ENCODE measurements at regions not wholly inside any gene's neighbourhood (a gene's known extent, or its start where the extent isn't known, plus 50 kb on each side); places are given as distances from the start of the nearest gene placed in this dataset.

DNA sequence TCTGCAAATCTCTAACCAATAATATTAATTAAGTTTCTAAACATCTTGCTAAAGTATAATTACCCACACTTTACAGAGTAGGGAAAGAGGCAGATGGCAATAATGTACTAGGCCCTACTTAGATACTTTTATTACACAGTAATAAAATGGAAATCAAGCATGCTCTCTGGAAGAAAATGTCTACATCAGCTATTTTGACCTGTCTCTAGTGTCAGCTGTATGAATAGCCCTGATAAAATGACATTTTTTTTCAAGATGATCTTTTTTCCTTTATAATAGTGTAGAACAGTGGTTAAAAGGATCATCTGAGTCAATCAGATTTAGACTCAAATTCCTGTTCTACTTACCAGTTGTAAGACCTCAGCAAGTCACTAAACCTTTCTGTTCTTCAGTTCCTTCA, 397.3 kb downstream of the GRB14 start:
- Histone ChIP-seq H3K4me2 (ENCODE audit: low read length) (no peak overlapping the region), H3K9me3 (ENCODE audit: control insufficient read depth in 1 of 2, insufficient read depth in 1 of 2, low read depth in 1 of 2, low read length in 2 of 2) (no peaks in the 10 kb centered on the region), H4K20me1 (ENCODE audit: insufficient read depth) (no peaks in the 10 kb centered on the region; the same call in 1 of the 2 replicates), H2AFZ (ENCODE audit: low read depth, low read length, poor library complexity, severe bottlenecking) (no peak overlapping the region), H3K9ac (ENCODE audit: low read length) (no peak overlapping the region), H3K79me2 (ENCODE audit: insufficient read depth, low read length) (no peaks in the 10 kb centered on the region), H3K27me3 (ENCODE audit: insufficient read depth, low read length) (no peaks in the 10 kb centered on the region; the same call in 1 of the 2 replicates), H3K9me2 (ENCODE audit: insufficient read depth) (no peaks in the 10 kb centered on the region), H3K36me3 (ENCODE audit: control insufficient read depth in 1 of 2, insufficient read depth in 2 of 2, low read length in 2 of 2) (no peaks in the 10 kb centered on the region), H3K27ac (ENCODE audit: low read depth, low read length) (no peak overlapping the region), H3K4me1 (ENCODE audit: control insufficient read depth in 1 of 2, insufficient read depth in 2 of 2, low read length in 2 of 2) (no peaks in the 10 kb centered on the region), H3K4me3 (replicated peaks in 1 of 2; ENCODE audit: low read depth in 1 of 2, low read length in 2 of 2) (no peak overlapping the region)
- ChIA-PET POLR2A (no interaction called here), CTCF (no interaction called here), RAD21 (ENCODE audit: low non-redundant PET in 1 of 2, low total read pairs in 2 of 2, uncharacterized antibody in 2 of 2, unreplicated experiment in 2 of 2) (no interaction called here)
- TF ChIP-seq, protein P1, sequence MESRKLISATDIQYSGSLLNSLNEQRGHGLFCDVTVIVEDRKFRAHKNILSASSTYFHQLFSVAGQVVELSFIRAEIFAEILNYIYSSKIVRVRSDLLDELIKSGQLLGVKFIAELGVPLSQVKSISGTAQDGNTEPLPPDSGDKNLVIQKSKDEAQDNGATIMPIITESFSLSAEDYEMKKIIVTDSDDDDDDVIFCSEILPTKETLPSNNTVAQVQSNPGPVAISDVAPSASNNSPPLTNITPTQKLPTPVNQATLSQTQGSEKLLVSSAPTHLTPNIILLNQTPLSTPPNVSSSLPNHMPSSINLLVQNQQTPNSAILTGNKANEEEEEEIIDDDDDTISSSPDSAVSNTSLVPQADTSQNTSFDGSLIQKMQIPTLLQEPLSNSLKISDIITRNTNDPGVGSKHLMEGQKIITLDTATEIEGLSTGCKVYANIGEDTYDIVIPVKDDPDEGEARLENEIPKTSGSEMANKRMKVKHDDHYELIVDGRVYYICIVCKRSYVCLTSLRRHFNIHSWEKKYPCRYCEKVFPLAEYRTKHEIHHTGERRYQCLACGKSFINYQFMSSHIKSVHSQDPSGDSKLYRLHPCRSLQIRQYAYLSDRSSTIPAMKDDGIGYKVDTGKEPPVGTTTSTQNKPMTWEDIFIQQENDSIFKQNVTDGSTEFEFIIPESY (IDR thresholded peaks at IDR 0.05; ENCODE audit: extremely low read depth, insufficient replicate concordance, low read length): no peak
- TF ChIP-seq EGR1 (IDR thresholded peaks at IDR 0.05; ENCODE audit: low read depth): no peak
- no peak for TF ChIP-seq ZNF274 (IDR thresholded peaks at IDR 0.05; ENCODE audit: low read depth, low read length)
- no peak for TF ChIP-seq SP1 (IDR thresholded peaks at IDR 0.05; ENCODE audit: low read depth)
- TF ChIP-seq ELF1 (IDR thresholded peaks at IDR 0.05; ENCODE audit: borderline replicate concordance, low read depth): no peak
- no peak for TF ChIP-seq RAD21 (IDR thresholded peaks at IDR 0.05; ENCODE audit: low read depth)
- TF ChIP-seq, protein P2, sequence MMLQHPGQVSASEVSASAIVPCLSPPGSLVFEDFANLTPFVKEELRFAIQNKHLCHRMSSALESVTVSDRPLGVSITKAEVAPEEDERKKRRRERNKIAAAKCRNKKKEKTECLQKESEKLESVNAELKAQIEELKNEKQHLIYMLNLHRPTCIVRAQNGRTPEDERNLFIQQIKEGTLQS (IDR thresholded peaks at IDR 0.05): no peak
- TF ChIP-seq, protein P3, sequence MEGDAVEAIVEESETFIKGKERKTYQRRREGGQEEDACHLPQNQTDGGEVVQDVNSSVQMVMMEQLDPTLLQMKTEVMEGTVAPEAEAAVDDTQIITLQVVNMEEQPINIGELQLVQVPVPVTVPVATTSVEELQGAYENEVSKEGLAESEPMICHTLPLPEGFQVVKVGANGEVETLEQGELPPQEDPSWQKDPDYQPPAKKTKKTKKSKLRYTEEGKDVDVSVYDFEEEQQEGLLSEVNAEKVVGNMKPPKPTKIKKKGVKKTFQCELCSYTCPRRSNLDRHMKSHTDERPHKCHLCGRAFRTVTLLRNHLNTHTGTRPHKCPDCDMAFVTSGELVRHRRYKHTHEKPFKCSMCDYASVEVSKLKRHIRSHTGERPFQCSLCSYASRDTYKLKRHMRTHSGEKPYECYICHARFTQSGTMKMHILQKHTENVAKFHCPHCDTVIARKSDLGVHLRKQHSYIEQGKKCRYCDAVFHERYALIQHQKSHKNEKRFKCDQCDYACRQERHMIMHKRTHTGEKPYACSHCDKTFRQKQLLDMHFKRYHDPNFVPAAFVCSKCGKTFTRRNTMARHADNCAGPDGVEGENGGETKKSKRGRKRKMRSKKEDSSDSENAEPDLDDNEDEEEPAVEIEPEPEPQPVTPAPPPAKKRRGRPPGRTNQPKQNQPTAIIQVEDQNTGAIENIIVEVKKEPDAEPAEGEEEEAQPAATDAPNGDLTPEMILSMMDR (IDR thresholded peaks at IDR 0.05 in 2 of 3, conservative IDR thresholded peaks at IDR 0.05 in 1 of 3; ENCODE audit: borderline replicate concordance in 1 of 3, insufficient read depth in 1 of 3, low read depth in 2 of 3, low read length in 2 of 3): no peak
- no peak for TF ChIP-seq POLR2A (IDR thresholded peaks at IDR 0.05; ENCODE audit: borderline replicate concordance, extremely low read depth, insufficient read depth, insufficient read length)
- TF ChIP-seq CBX3 (IDR thresholded peaks at IDR 0.05; ENCODE audit: low read depth): no peak
- TF ChIP-seq EZH2phosphoT487 (IDR thresholded peaks at IDR 0.05; ENCODE audit: borderline replicate concordance): no peak
- intact Hi-C loops (cut with micrococcal nuclease): no loop called here
- no TSS peak for BruUV-seq (replicated peaks)
- ATAC-seq (no peak), DNase-seq (ENCODE audit: low read depth, low spot score) (no peak)
